DMS153 (cell line): ENCODE measurements at regions not wholly inside any gene's neighbourhood (a gene's known extent, or its start where the extent isn't known, plus 50 kb on each side); places are given as distances from the start of the nearest gene placed in this dataset.
A peak's percentile ranks its signal among the peaks of the same experiment; 100 is the strongest.

Experiments used
- DNase-seq: peaks from one replicate; lab custom pipeline; 2025; lab: John Stamatoyannopoulos, UW

DNA sequence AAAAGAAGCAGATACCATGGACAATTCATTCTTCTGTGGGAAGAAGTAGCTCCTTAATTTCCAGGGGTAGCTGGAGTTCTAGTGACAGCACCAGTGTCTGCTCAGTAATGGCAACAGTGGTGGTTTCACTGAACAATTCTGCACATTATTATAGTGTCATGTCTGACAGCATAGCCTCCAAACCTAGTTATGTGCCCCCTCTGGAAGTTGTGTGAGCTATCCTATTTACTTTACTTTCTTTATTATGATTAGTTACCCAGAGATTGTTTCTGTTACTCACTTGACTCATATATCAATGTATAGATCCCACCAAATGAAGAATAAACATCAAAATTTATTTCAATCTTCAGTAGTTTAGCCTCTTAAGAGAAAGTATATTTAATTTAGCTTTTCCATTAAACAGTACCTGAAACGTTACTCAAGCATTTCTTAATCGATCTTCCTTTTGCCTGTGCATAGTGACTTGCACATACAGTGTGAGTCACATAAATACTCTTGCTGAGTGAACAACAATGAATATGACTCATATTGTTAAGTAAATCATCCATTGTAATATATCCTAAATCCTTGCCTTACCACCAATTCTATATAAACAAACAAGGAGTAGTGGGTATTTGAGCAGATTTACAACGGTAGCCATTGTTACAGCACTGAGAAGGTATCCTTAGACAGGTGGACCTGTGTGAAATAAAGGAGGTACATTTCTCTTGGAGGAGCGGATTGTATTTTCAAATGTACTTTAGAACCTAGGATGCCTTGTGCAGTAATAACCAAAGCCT lies 534.7 kb downstream of the ANKRD50 start:
- no peak for DNase-seq

DNA sequence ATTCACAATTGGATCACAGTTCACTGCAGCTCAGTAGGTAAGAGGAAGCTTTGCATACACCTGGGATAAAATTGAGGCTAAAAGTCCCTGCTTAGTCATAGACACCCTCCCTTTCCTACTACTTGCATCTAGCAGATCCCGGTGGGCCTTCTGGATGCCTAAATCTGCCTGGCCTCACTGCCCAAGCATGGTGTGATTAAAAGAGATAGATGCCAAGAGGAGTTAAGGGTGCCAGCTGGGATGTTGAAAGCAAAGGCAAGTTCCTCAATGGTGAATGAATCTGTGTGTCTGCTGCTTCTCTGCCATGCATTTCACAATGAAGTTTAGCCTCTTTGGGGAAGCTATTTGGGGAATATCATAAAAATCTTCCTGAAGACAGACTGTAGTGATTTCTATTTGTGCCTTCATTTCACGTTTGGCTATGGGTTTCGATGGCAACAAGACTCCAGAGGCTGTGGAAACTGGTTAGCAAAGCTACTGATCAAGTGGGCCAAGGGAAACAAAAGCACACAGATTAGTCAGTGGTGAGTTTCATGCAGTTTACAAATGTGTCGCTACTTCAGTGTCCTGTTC lies 534.0 kb downstream of the ANKRD50 start:
- no peak for DNase-seq

DNA sequence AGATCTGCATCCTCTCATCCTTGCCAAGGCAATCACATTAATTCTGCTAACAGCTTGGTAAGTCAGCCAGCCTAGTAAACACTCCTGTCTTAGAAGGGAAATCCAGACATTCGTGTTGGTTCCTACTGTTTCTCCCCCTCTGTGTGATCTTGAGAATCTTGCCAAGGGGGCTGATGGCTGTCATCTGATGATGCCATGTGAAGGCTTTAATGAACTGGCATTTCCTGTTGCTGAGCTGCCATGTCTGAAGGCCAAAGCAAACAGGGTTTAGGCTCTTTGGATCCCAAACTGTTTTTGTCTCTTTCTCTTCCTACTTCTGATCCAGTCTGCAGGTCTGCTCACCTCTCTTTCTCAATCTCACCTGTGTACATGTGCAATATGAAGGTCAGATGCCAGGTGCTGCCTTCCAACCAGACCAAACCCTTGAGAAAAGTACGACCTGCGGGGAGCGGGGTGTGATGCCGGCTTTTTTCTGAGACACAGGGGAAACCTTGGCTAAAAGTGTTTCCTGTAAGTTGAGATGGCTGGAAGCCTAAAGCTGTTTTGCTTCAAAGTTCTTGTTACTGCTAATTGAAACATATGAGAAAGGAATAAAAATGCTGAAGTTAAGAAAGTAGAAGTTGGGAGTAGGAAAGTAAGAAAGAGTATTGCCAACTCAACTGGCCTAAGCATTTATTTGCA lies 532.9 kb downstream of the ANKRD50 start:
- DNase-seq, result no peak

DNA sequence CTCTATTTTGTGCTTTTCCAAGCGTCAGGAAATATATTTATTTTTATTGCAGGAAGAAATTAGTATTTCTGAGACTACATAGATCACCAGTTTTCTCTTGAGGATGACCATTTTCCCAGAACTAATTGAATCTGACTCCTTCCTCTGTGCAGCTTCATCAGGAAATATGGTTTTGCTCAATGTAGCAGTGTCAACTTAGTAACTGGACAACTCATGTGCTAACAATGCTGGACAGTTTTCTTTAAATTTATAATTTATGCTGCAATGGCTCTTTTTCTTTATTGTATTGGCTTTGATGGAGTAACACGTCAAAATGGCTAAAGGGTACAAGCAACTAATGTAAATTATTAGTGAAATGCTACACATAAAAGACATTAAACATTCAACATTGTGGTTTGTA lies 531.5 kb downstream of the ANKRD50 start:
- DNase-seq, result no peak

DNA sequence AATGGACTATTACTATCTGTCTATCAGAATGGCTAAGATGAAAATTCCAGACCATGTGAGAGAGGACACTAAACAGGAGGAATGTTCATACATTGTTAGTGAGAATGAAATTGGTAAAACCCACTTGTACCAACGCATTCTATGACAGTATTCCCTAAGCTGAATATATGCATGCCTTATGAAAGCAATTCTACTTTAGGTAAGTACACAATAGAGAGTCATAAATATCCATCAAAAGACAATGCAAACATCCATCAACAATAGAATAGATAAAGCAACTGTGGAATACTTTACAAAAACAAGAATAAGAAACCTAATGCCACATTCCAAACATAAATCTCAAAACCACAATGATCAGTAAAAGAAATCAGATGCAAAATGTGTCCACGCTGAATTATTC lies 529.3 kb downstream of the ANKRD50 start:
- DNase-seq, result no peak

DNA sequence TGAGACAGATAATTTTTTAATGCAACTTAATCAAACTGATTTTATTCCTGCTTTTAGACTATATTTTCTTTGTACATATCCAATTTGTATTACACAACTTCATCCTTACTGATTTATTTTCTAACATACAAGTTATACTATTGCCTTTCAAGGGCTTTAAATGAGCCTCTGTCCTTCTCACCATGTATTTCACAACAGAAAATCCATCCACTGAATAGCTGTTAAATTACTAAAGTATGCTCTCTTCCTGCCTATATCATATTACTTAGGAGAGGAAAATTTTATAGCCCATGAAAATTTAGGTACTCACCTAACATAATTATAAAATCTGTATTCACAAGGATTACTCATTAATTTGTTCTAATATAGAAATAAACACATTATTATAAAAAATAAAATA lies 528.6 kb downstream of the ANKRD50 start:
- no peak for DNase-seq

DNA sequence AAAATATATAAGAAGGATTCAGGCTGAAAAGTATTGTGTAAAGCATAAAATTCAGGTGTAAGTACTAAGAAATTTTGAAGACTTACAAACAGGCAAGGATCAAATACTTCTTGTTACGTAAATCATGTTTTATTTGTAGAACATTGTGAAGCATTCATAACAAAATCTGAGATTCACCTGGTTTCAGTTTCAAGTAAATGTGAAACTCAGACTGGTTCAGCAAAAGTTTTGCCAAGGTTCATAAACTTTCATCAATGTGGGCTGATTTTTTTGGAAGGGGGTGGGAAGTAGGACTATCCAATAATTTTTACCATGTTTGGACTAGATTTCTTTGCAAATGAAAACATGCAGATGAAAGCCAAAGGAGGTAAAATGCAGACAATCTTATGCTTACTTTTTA lies 527.7 kb downstream of the ANKRD50 start:
- DNase-seq, result no peak

DNA sequence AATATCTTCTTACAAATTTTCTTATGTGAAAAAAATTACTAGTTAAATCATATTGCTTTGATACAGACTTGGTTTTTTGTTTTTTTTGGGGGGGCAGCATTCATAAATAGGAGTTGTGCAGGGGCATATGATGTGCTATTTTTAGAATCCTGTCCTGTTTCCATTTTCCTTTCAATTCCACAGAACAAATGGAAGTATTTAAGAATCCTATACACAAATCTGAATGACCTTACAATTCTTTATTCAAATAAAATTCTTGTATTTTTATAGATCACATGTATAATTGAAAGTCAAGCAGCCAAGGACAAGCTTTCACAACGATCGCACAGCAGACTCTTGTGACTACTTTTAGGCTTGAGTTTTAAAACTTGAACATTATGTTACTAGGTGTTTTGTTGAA lies 523.9 kb downstream of the ANKRD50 start:
- no peak for DNase-seq

DNA sequence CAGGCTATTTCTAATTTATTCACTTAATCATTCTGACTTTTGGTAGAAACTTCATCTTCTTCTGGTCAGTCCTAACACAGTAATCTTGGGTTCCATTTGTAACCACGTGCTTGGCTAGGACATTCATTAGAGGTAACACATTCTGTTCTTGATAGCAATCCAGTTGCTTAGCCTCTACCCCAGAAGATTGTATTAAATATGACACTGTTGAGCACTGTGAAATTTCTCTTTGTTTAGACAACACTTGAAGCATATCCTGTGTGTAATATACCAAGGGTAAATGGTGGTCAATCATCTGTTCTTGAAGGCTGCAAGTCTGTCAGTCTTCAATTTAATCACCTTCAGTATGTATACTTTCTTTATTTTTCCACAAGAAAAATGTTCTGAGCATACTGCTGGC lies 523.0 kb downstream of the ANKRD50 start:
- no peak for DNase-seq

DNA sequence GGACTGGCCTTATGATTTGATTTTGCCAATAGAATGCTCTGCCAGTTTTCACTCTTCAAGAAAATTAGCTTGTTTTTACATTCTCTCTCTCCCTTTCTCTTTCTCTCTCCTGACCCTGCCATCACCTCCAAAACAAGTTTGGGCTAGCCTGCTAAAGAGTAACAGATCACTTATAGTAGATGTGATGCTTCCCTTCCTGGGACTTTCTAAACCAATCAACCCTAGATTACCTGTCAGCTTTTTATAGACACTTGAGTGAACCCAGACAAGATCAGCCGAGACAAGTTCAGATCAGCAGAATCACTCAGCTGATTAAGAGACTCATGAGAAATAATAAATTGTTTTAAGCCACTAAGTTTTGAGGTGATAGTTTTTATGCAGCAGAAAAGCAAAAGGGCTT lies 521.2 kb downstream of the ANKRD50 start:
- DNase-seq, result no peak

DNA sequence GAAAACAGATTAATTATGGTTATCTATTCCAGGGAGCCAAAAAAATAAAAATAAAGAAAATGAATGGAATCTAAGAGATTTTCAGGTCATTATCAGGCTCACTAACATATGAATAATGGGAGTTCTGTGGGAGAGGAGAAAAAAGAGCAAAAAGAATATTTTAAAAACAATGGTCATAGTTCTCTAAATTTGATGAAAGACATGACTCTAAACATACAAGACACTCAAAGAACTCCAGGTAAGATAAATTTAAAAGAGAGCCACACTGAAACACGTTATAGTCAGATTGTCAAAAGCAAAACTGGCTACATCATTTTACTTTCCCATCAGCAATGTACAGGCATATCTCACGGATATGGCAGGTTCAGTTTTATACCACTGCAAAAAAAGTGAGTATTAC lies 520.0 kb downstream of the ANKRD50 start:
- DNase-seq, result no peak

DNA sequence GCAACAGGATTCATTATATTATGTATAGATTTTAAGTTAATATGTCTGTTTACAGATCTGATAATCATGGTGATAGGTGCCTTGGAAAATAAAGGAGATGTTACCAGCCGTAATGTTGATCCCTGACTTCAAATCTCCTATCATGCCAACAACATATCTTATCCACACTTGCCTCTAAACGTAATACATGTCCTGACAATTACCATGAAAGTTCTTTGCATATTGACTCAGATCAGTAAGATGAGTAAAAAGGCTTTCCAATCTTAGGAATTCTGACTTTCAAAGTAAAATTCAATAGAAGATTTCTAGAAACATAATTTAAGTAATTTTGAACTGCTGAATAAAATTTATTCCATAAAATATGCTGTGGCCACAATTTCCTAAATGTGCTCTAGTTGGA lies 513.3 kb downstream of the ANKRD50 start:
- no peak for DNase-seq

DNA sequence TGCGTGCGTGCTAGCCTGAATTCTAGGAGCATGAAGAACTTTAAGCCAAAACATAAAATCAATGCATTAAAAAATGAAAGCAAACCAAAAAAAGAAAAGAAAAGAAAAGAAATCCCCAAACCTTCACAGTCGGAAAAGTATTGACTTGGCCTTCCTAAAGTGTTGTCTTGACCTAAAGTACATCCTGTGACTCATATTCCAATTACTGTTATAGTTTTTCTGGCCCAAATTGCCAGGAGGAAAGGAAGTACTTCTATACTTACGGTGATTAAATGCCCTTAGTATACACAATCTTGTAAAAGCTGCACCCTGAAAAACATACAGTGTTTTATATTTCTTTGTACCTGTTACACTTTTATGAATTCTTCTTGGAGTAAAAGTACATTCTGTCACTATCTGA lies 512.8 kb downstream of the ANKRD50 start:
- DNase-seq, result no peak

DNA sequence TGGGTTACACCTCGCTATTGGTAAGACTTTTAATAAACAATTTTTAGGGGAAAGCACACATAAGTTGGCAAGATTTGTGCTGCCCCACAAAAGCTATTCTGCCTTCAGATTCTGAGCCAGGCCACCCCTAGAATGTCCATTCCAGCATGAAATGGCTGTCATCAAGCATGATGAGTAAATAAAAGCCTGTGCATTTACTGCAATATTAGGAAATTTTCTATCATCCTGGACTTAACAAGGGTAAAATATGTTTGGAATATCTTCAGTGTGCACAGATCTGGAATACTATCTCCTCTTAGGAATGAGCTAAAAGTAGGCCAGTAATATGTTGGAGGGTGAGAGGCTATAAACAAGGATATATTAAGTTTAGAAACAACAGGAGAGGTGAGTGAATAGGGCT lies 510.9 kb downstream of the ANKRD50 start:
- no peak for DNase-seq

DNA sequence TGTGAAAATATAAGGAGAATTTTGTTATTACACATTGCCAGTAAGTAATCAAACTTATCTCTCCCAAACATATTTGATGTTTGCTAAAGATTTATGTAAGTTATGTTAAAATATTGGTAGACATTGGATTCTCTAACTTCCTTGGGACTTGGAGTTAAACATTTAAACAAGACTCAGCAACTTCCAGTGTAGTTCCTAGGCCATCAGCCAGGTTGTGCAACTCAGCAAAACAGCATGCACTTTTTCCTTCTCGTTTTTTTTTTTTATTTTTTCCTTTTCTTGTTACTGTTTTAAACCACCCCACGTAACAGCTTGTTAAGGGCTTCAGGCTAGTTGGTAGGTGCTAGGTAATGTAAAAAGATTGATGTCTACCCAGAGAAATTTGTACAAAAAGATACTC lies 510.4 kb downstream of the ANKRD50 start:
- DNase-seq, result no peak

DNA sequence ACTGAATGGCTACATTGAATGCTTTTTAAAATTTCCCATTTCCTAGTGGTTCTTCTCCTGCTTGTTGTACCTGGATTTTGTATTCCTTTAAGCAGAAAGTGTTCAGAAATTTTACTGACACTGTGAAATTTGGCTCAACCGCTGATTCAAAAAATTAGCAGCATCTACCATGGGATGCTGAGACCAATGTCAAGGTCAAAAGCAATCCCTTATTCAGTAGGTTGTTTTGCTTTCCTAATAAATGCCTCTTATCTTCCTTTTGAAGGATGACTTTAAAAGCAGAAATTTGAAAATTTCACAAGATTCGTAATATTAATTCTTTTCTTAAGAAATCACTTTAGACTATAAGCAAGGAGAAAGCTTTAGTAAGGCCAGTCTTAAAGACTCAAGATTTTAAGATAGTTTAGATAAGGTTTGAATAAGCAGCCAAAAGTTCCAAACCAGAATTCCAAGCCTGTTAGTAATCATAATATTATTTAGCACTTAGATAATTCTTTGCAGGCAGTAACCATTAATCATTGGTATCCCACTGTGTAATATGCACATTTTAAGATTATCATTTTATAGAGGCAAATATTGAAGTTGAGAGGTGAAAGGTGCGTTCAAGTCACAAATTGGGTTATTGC lies 508.8 kb downstream of the ANKRD50 start:
- DNase-seq, result no peak

DNA sequence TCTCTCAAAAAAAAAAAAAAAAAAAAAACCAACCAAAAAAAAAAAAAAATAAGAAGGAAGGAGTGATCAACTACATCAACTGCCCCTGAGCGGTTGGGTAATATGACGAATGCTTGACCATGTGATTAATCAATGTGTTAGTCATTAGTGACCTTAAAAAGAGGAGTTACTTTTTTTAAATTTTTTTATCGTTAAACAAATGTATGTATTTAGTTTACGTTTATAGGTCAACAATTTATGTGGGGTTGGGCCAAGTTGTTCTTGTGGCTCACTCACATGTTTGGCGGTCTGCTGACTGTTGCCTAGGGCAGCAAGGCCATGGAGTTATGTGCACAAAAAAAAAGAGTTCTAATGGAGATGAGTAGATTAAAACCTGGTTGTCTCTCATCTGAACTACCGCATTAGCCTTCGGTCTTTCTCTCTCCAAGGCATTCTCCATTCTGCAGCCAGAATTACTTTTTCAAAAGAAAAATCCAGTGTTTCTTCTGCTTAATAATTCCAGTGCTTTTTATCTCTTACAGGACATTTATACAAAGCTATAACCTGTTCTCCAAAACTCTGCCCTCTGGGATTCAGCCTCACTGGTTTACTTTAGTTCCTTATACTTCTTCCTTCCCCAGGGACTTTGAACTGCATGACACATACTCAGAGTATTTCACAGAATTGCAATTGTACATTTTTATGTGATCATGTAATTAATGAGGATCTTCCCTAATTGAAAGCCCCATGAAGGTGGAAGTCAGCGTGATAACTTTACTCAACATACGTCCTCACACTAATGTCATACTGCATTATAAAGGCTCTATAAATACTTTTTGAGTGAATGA lies 505.5 kb downstream of the ANKRD50 start:
- DNase-seq, result no peak

DNA sequence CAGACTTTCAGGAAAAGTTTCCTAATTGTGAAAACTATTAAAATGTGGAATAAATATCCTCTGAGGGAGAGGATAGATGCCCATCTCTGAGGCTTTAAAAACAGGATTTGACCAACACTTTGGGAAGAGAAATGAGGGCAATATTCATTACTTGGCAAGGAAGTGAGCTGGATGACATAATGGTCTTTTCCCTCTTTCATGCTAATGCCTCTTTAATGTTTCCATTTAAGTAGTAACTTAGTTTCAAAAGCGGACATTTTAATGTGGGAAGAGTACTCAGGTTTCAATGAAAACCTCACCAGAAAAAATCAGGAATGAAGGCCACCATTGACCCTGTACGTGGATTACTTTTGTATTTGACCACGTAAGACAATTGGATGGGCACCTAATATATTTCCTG lies 503.3 kb downstream of the ANKRD50 start:
- DNase-seq, result peak; percentile 36

DNA sequence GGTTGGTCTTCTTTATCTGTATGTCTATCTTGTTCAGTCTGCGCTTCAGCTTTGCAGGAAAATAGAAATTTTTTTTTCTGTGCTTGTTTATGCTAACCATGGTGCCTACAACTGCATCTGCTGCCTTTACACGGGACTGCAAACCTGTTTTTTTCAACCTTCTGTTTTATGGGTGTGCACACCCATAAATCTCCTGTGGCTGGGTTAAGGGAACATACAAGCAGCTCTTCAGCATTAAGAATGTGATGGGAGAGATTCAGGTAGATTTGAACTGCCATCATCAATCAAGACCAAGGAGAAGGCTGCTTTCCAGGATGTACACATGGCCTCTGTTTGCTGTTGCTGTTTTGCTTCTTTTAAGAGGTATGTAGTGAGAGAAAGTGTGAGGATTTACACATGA lies 502.9 kb downstream of the ANKRD50 start:
- peak; percentile 36 for DNase-seq

DNA sequence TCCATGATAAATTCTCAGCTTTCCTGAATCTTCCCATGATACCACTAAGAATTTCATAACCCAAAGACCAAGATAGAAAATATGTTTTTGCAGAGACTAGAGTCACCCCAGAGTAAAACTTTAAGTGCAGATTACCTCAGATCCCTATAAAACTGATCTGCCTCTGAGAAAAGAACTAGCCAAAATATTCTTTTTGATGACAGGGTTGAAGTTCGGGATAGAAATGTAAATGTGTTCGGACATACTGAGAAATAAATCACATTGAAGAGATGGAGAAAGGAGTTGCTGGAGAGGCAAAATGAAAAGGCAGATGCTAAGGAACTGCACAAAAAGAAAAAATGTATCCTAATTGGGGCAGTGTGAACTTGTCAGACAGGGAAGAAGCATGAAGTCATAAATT lies 501.8 kb downstream of the ANKRD50 start:
- DNase-seq, result no peak

DNA sequence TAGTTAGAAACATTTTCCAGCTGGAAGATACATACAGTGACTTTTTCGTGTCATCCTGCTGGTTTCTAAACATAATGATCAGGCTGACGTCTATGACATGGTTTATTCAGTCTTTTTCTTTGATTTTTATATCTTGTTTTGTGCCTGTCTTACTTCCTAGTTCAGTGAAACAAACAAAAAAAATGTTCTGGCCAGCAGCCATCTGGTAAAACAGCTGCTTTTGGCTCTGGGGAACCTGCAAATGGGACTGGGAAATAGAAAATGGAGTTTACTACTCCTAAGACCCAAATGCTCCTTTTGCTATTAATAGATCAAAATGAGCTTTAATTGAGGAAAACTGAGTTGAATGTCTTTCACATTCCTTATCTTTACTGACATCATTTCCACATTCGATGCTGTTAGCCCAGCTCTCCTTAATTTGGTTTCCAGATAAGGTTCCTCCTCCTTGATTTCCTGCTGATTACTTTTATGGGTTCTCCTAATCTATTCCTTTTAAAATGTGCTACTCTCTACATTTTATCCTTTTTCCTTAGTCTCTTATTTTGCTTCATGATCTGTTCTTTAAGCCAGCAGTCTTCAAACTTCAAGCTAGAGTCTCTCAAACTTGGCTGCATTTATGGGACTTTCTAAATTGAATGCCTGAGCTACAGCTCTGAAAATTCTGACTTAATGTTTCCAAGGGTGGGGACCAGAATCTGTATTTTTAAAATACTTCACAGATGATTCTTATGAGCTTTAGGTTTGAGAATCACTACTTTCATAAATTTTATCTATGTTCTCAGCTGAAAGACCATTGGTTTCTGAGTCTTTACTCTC lies 499.5 kb downstream of the ANKRD50 start:
- no peak for DNase-seq
